PFSK-1 (cell line): ENCODE measurements at regions not wholly inside any gene's neighbourhood (a gene's known extent, or its start where the extent isn't known, plus 50 kb on each side); places are given as distances from the start of the nearest gene placed in this dataset.

Experiments
- FOXP2 ChIP-seq: optimal IDR thresholded peaks from 2 replicates; pipeline ENCODE3; 2011; ENCODE audit warnings: borderline replicate concordance, control low read depth, inconsistent platforms; ENCODE audit not compliant: insufficient read depth; ENCODE audit errors: extremely low read length, extremely low read depth
- POLR2AphosphoS5 ChIP-seq: IDR thresholded peaks from 2 replicates; pipeline ENCODE4 v1.6.1; 2012; ENCODE audit warnings: low read depth, mild to moderate bottlenecking, control low read depth, low read length, moderate library complexity
- REST ChIP-seq, 2 experiments: IDR thresholded peaks; 2 replicates each; pipeline versions ENCODE4 v1.6.1 to v1.8.0; 2011 to 2012; ENCODE audit warnings: low read depth in 2 of 2, low read length in 2 of 2, control low read depth in 1 of 2, inconsistent platforms in 1 of 2, mild to moderate bottlenecking in 1 of 2, moderate library complexity in 1 of 2; ENCODE audit not compliant: insufficient read depth in 1 of 2
- SIN3A ChIP-seq: IDR thresholded peaks from 2 replicates; pipeline ENCODE4 v1.6.1; 2012; ENCODE audit warnings: mild to moderate bottlenecking, low read length, moderate library complexity, borderline replicate concordance; ENCODE audit not compliant: insufficient read depth
- TAF1 ChIP-seq: IDR thresholded peaks from 2 replicates; pipeline ENCODE4 v1.6.1; 2012; ENCODE audit warnings: low read length, control low read depth, borderline replicate concordance; ENCODE audit not compliant: insufficient read depth

- TF ChIP-seq POLR2AphosphoS5: no peak
- TF ChIP-seq SIN3A: no peak
- TF ChIP-seq TAF1: no peak
- no peak for TF ChIP-seq REST (IDR thresholded peaks at IDR 0.05; ENCODE audit: insufficient read depth in 1 of 2, low read depth in 2 of 2, low read length in 2 of 2)
- no peak for TF ChIP-seq FOXP2
Measured at GRCh38 chr7:22657479-22657878, 69.5 kb upstream of the IL6 start.
